ENCODE measurements at regions not wholly inside any gene's neighbourhood (a gene's known extent, or its start where the extent isn't known, plus 50 kb on each side); places are given as distances from the start of the nearest gene placed in this dataset.

DNA sequence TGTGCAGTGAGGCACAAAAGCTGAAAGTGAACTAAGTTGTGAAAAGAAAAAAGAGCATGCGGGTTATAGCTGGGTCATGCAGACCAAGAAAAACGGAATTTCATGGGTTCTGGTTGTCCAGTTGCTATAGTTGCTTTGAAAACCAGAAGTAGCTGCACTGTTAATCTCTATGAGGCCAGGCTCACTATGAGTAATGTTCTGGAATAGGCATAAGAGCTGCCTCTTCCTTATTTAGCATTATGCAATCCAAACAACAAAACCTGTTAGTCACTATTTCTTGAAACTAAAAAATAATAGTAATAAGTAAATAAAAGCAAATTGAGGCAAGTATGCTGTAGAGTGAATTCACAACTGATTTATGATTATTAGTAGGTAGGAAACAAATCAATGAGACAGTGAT lies 1383.7 kb downstream of the MRPL39 start:
- Histone ChIP-seq H3K27ac (ENCODE audit: insufficient read depth, low read length) (no peak overlapping the region), H2AFZ (replicated peaks; ENCODE audit: low read length, poor library complexity) (no peak overlapping the region), H3K4me2 (ENCODE audit: low read depth, low read length) (no peak overlapping the region), H3K4ac (ENCODE audit: low read depth, low read length) (no peak overlapping the region), H3K4me1 (ENCODE audit: control insufficient read depth, insufficient read depth, low read length) (no peaks in the 10 kb centered on the region), H3K18ac (ENCODE audit: low read depth, low read length) (no peak overlapping the region), H3K4me3 (ENCODE audit: insufficient read depth, low read depth, low read length) (no peak overlapping the region), H4K5ac (ENCODE audit: low read depth, low read length) (no peak overlapping the region), H2AK5ac (ENCODE audit: low read depth, low read length) (no peak overlapping the region), H3K23ac (ENCODE audit: low read depth, low read length) (no peak overlapping the region), H3K9me1 (ENCODE audit: insufficient read depth, low read length) (no peaks in the 10 kb centered on the region), H2BK15ac (ENCODE audit: low read depth, low read length) (no peak overlapping the region), H3K56ac (ENCODE audit: extremely low read depth, insufficient read depth, low read length) (no peak overlapping the region), H4K20me1 (ENCODE audit: insufficient read depth, low read length) (no peaks in the 10 kb centered on the region), H4K91ac (ENCODE audit: insufficient read depth, low read depth, low read length) (no peak overlapping the region), H4K8ac (ENCODE audit: low read depth in 2 of 2, low read length in 2 of 2) (no peak overlapping the region), H3K9ac (ENCODE audit: low read depth, low read length) (no peak overlapping the region), H2BK5ac (ENCODE audit: low read depth, low read length, poor library complexity, severe bottlenecking) (no peak overlapping the region), H2AK9ac (replicated peaks; ENCODE audit: low read depth, low read length, poor library complexity) (no peak overlapping the region), H2BK20ac (ENCODE audit: low read depth, low read length) (no peak overlapping the region), H3K79me1 (ENCODE audit: low read depth in 1 of 2, low read length in 2 of 2) (no peaks in the 10 kb centered on the region), H3K9me3 (ENCODE audit: control insufficient read depth, insufficient read depth, low read length) (no peaks in the 10 kb centered on the region; the same call in 1 of the 2 replicates), H3K14ac (replicated peaks; ENCODE audit: low read depth, low read length) (no peak overlapping the region), H3K27me3 (ENCODE audit: control insufficient read depth, insufficient read depth, low read length) (no peaks in the 10 kb centered on the region), H2BK120ac (ENCODE audit: low read depth, low read length) (no peak overlapping the region), H3K36me3 (ENCODE audit: control insufficient read depth, insufficient read depth, low read length) (no peaks in the 10 kb centered on the region)
- ATAC-seq (ENCODE audit: low read depth), result peak; percentile 57; the same call in 1 of the 2 replicates
- TF ChIP-seq RAD21 (IDR thresholded peaks at IDR 0.05; ENCODE audit: low read length) (no peak), CEBPB (IDR thresholded peaks at IDR 0.05; ENCODE audit: low read depth, low read length) (peak; percentile 65; the same call in 1 of the 2 replicates)
- POLR2A ChIA-PET (ENCODE audit: unreplicated experiment), result interaction anchor here (0.5 kb wide), 1 partner anchor 9 kb away, joined by 3 read pairs; no protein-coding TSS in a partner anchor
- BruUV-seq (replicated peaks), result no TSS peak
- DNase-seq, result peak; percentile 37
- in situ Hi-C loops (cut with MboI; ENCODE audit: low sequenced_read_pairs), result no loop called here
- intact Hi-C loops (cut with micrococcal nuclease), result no loop called here
- 49% methylated on average over 2 of the region's 2 CpGs; no CpG with 5 or more reads in 1 of the 2 experiments for WGBS, 2 experiments (ENCODE audit: extremely low coverage in 2 of 2, insufficient read length in 1 of 2)
- dilution Hi-C loops (cut with HindIII; ENCODE audit: low sequenced_read_pairs, unreplicated experiment), result no loop called here
- CTCF ChIA-PET, result no interaction called here

Measured in IMR-90 (cell line).